HEK293 (cell line): ENCODE measurements at regions not wholly inside any gene's neighbourhood (a gene's known extent, or its start where the extent isn't known, plus 50 kb on each side); places are given as distances from the start of the nearest gene placed in this dataset.

Source experiments
- CTCF ChIA-PET: fragments of 350-600 bp; formaldehyde crosslinking; extraction: SDS; loops from one replicate; lab custom pipeline; 2021; ENCODE audit warnings: antibody characterized with exemption; lab: Yijun Ruan, JAX
- POLR2A ChIA-PET: fragments of 300-600 bp; formaldehyde crosslinking; extraction: SDS; loops from one replicate; lab custom pipeline; 2020; ENCODE audit warnings: antibody characterized with exemption, inconsistent platforms; lab: Yijun Ruan, JAX
- H3K27ac ChIP-seq: fragments of 200-500 bp; sonication (Bioruptor generic); 2 replicates; pipeline ENCODE4 v1.5.1; 2014; ENCODE audit warnings: low read depth, low read length, control low read depth, inconsistent platforms; ENCODE audit errors: extremely low read depth
- H3K36me3 ChIP-seq, 2 experiments: fragments of 200-500 bp in 1 of 2; sonication (Bioruptor generic) in 1 of 2; 1 replicate in 1 of 2; 2 replicates in 1 of 2; pipeline ENCODE4 v1.5.1; 2014 to 2017; ENCODE audit warnings: inconsistent platforms in 2 of 2, low read length in 2 of 2; ENCODE audit not compliant: control insufficient read depth in 2 of 2, insufficient read depth in 1 of 2
- H3K4me1 ChIP-seq: fragments of 200-500 bp; sonication (Bioruptor generic); 2 replicates; pipeline ENCODE4 v1.5.1; 2014; ENCODE audit warnings: mild to moderate bottlenecking, low read length, inconsistent platforms; ENCODE audit not compliant: control insufficient read depth, insufficient read depth
- H3K4me3 ChIP-seq: 2 replicates; pipeline ENCODE4 v1.5.1; 2011; ENCODE audit warnings: low read depth, mild to moderate bottlenecking, control low read depth, low read length, moderate library complexity
- H3K9me3 ChIP-seq: fragments of 200-500 bp; sonication (Bioruptor generic); 2 replicates; pipeline ENCODE4 v1.5.1; 2014; ENCODE audit warnings: low read depth, low read length, inconsistent platforms; ENCODE audit not compliant: control insufficient read depth, insufficient read depth
- KLF16 ChIP-seq: fragments of 450-650 bp; formaldehyde crosslinking; IDR thresholded peaks from 2 replicates; pipeline ENCODE4 v1.5.1; 2017; ENCODE audit warnings: missing biosample characterization, missing genetic modification characterization
- KLF8 ChIP-seq: fragments of 450-650 bp; formaldehyde crosslinking; IDR thresholded peaks from 2 replicates; pipeline ENCODE4 v1.5.1; 2016; ENCODE audit warnings: missing biosample characterization, missing genetic modification characterization
- KLF9 ChIP-seq: fragments of 450-650 bp; formaldehyde crosslinking; IDR thresholded peaks from 2 replicates; pipeline ENCODE4 v1.5.1; 2016; ENCODE audit warnings: missing biosample characterization, missing genetic modification characterization, low read depth
- ZBTB11 ChIP-seq: fragments of 450-650 bp; formaldehyde crosslinking; conservative IDR thresholded peaks from 2 replicates; pipeline ENCODE4 v1.5.1; 2016; ENCODE audit warnings: low read depth, missing biosample characterization, missing genetic modification characterization
- ZBTB21 ChIP-seq: fragments of 450-650 bp; formaldehyde crosslinking; IDR thresholded peaks from 2 replicates; pipeline ENCODE4 v1.5.1; 2017; ENCODE audit warnings: missing biosample characterization, missing genetic modification characterization
- ZBTB49 ChIP-seq: fragments of 450-650 bp; formaldehyde crosslinking; IDR thresholded peaks from 2 replicates; pipeline ENCODE4 v1.5.1; 2016; ENCODE audit warnings: missing biosample characterization, missing genetic modification characterization, low read depth
- ZNF146 ChIP-seq: fragments of 450-650 bp; formaldehyde crosslinking; IDR thresholded peaks from 2 replicates; pipeline ENCODE4 v1.5.1; 2016; ENCODE audit warnings: missing biosample characterization, missing genetic modification characterization
- ZNF174 ChIP-seq: fragments of 450-650 bp; formaldehyde crosslinking; IDR thresholded peaks from 2 replicates; pipeline ENCODE4 v1.5.0; 2017; ENCODE audit warnings: missing biosample characterization, mild to moderate bottlenecking, missing genetic modification characterization
- ZNF292 ChIP-seq: fragments of 450-650 bp; formaldehyde crosslinking; IDR thresholded peaks from 2 replicates; pipeline ENCODE4 v1.5.1; 2016; ENCODE audit warnings: low read depth, missing biosample characterization, missing genetic modification characterization, borderline replicate concordance
- ZNF48 ChIP-seq: fragments of 450-650 bp; formaldehyde crosslinking; IDR thresholded peaks from 2 replicates; pipeline ENCODE4 v1.5.1; 2016; ENCODE audit warnings: missing biosample characterization, missing genetic modification characterization
- ZNF544 ChIP-seq: fragments of 450-650 bp; formaldehyde crosslinking; IDR thresholded peaks from 2 replicates; pipeline ENCODE4 v1.5.0; 2017; ENCODE audit warnings: missing biosample characterization, missing genetic modification characterization
- ZNF558 ChIP-seq: fragments of 450-650 bp; formaldehyde crosslinking; IDR thresholded peaks from 2 replicates; pipeline ENCODE4 v1.5.1; 2016; ENCODE audit warnings: missing biosample characterization, missing genetic modification characterization
- ZNF701 ChIP-seq: fragments of 450-650 bp; formaldehyde crosslinking; IDR thresholded peaks from 2 replicates; pipeline ENCODE4 v1.5.1; 2016; ENCODE audit warnings: missing biosample characterization, missing genetic modification characterization
- ZXDB ChIP-seq: fragments of 450-650 bp; formaldehyde crosslinking; IDR thresholded peaks from 2 replicates; pipeline ENCODE4 v1.5.1; 2016; ENCODE audit warnings: missing biosample characterization, missing genetic modification characterization
- TF ChIP-seq, protein P1 (sequence below): fragments of 450-650 bp; formaldehyde crosslinking; IDR thresholded peaks from 2 replicates; pipeline ENCODE4 v1.5.1; 2017; ENCODE audit warnings: missing biosample characterization, missing genetic modification characterization
- TF ChIP-seq, protein P2 (sequence below): fragments of 450-650 bp; formaldehyde crosslinking; IDR thresholded peaks from 2 replicates; pipeline ENCODE4 v1.5.0; 2017; ENCODE audit warnings: missing biosample characterization, missing genetic modification characterization, borderline replicate concordance

DNA sequence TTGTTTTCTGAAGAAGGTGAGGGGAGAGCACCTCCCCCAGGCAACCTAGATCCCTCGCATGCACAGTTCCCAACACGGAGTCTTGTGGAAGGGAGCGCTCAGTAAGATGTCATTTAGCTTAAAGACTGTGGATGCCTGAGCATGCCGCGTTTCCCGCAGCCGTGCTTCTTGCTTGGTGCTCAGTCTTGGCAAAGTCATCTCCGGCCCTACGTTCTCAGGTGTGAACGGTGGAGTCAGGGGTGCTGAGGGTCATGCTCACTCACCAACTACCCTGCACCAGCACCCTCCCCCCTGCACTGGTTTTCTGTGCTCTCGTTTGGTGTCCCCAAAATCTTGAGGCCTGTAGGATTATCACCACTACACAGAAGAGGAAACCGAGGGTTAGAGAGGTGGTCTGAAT, 202.1 kb downstream of the RHOU start:
- ChIA-PET POLR2A (no interaction called here), CTCF (interaction anchor here (0.8 to 1.4 kb wide), 2 partner anchors 76 to 290 kb away, joined by 3 read pairs; no protein-coding TSS in a partner anchor)
- Histone ChIP-seq H3K9me3 (no peaks in the 10 kb centered on the region), H3K4me3 (no peak overlapping the region), H3K27ac (no peak overlapping the region), H3K36me3 (no peaks in the 10 kb centered on the region), H3K4me1 (peaks cover 7% of the 10 kb centered on the region)
- TF ChIP-seq ZXDB (tag by site-specific recombination), result no peak
- no peak for TF ChIP-seq KLF16 (tag by site-specific recombination)
- TF ChIP-seq ZNF48 (tag by site-specific recombination), result no peak
- TF ChIP-seq, protein P1, sequence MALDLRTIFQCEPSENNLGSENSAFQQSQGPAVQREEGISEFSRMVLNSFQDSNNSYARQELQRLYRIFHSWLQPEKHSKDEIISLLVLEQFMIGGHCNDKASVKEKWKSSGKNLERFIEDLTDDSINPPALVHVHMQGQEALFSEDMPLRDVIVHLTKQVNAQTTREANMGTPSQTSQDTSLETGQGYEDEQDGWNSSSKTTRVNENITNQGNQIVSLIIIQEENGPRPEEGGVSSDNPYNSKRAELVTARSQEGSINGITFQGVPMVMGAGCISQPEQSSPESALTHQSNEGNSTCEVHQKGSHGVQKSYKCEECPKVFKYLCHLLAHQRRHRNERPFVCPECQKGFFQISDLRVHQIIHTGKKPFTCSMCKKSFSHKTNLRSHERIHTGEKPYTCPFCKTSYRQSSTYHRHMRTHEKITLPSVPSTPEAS, result no peak
- TF ChIP-seq ZNF558 (tag by site-specific recombination), result no peak
- TF ChIP-seq ZNF174, result no peak
- no peak for TF ChIP-seq ZBTB49 (tag by site-specific recombination)
- no peak for TF ChIP-seq ZNF701 (tag by site-specific recombination)
- TF ChIP-seq, protein P2, sequence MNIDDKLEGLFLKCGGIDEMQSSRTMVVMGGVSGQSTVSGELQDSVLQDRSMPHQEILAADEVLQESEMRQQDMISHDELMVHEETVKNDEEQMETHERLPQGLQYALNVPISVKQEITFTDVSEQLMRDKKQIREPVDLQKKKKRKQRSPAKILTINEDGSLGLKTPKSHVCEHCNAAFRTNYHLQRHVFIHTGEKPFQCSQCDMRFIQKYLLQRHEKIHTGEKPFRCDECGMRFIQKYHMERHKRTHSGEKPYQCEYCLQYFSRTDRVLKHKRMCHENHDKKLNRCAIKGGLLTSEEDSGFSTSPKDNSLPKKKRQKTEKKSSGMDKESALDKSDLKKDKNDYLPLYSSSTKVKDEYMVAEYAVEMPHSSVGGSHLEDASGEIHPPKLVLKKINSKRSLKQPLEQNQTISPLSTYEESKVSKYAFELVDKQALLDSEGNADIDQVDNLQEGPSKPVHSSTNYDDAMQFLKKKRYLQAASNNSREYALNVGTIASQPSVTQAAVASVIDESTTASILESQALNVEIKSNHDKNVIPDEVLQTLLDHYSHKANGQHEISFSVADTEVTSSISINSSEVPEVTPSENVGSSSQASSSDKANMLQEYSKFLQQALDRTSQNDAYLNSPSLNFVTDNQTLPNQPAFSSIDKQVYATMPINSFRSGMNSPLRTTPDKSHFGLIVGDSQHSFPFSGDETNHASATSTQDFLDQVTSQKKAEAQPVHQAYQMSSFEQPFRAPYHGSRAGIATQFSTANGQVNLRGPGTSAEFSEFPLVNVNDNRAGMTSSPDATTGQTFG (tag by site-specific recombination), result no peak
- TF ChIP-seq KLF8 (tag by site-specific recombination), result no peak
- no peak for TF ChIP-seq ZNF292 (tag by site-specific recombination)
- no peak for TF ChIP-seq ZBTB21 (tag by site-specific recombination)
- no peak for TF ChIP-seq ZNF544 (tag by site-specific recombination)
- TF ChIP-seq ZNF146, result no peak
- TF ChIP-seq ZBTB11 (tag by site-specific recombination), result no peak
- TF ChIP-seq KLF9 (tag by site-specific recombination), result no peak
